ENCODE measurements at regions not wholly inside any gene's neighbourhood (a gene's known extent, or its start where the extent isn't known, plus 50 kb on each side); places are given as distances from the start of the nearest gene placed in this dataset.
"Not testable (repeated sequence)": the region's sequence is repeated elsewhere in the genome, so short reads cannot be mapped to it uniquely, and the experiment has no call there.

DNA sequence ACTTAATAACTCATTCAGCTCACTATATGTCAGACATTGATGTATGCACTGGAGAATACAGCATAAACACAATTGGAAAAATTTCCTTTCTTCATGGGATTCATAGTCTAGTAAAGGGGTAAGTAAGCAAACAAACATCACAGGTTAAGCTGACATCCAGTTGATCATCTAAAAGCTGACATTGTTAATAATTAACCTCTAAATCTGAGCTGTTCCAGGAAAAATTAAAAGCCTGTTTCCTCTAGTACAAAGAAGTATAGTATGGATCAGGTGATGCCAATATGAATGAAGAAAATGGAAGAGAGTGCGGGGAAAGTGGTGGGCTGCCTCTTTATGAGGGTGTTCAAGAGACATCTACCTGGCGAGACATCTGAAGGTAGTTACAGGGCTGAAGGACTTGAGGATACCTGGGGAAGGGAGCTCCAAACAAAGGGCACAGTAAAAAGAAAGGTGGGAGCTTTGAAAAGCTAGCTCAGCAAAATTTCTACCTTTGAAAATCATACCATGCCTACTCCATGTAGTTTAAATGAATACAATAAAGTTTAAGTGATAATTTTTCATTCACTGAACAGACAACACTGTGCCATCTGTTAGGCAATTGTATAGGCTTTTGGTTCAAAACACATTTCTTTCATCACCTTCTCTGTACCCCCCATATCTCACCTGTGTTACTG, 619.3 kb downstream of the TRIB2 start:
- TF ChIP-seq, protein P1, sequence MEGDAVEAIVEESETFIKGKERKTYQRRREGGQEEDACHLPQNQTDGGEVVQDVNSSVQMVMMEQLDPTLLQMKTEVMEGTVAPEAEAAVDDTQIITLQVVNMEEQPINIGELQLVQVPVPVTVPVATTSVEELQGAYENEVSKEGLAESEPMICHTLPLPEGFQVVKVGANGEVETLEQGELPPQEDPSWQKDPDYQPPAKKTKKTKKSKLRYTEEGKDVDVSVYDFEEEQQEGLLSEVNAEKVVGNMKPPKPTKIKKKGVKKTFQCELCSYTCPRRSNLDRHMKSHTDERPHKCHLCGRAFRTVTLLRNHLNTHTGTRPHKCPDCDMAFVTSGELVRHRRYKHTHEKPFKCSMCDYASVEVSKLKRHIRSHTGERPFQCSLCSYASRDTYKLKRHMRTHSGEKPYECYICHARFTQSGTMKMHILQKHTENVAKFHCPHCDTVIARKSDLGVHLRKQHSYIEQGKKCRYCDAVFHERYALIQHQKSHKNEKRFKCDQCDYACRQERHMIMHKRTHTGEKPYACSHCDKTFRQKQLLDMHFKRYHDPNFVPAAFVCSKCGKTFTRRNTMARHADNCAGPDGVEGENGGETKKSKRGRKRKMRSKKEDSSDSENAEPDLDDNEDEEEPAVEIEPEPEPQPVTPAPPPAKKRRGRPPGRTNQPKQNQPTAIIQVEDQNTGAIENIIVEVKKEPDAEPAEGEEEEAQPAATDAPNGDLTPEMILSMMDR (IDR thresholded peaks at IDR 0.05; ENCODE audit: low read depth, low read length, missing control alignments), result no peak
- in situ Hi-C loops (cut with HindIII; ENCODE audit: low pct_ligation_motif_present, low sequenced_read_pairs), result no loop called here

DNA sequence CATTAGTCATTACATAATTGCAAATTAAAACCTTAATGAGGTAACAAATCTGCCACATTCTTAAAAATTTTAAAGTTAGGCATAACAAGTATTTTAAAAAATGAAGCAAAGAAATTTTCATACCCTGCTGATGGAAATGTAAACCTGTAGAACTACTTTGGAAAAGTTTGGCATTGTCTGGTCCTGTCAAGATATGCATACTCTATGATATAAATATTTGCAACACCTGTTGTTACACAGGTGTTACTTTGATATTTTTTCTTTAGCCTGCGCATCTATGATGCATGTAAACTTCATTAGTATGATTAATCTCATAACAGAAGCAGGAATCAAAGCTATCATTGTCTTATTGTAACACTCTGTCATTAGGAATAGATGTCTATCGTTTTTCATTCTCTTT, 634.3 kb downstream of the TRIB2 start:
- no peak overlapping the region for H3K4me3 ChIP-seq (ENCODE audit: low read depth, low read length)
- in situ Hi-C loops (cut with HindIII; ENCODE audit: low pct_ligation_motif_present, low sequenced_read_pairs), result no loop called here
- TF ChIP-seq, protein P1 (IDR thresholded peaks at IDR 0.05; ENCODE audit: low read depth, low read length, missing control alignments), result no peak
- no peaks in the 10 kb centered on the region for H3K36me3 ChIP-seq (replicated peaks)
- H3K27me3 ChIP-seq (replicated peaks), result no peaks in the 10 kb centered on the region
- DNase-seq, result no peak
- H3K27ac ChIP-seq, result no peak overlapping the region

More for the DNA sequence above, 619.3 kb downstream of the TRIB2 start:
- Histone ChIP-seq H3K27ac (no peak overlapping the region), H3K4me3 (ENCODE audit: low read depth, low read length) (no peak overlapping the region), H3K27me3 (replicated peaks) (no peaks in the 10 kb centered on the region), H3K36me3 (replicated peaks) (no peaks in the 10 kb centered on the region)
- DNase-seq, result no peak

DNA sequence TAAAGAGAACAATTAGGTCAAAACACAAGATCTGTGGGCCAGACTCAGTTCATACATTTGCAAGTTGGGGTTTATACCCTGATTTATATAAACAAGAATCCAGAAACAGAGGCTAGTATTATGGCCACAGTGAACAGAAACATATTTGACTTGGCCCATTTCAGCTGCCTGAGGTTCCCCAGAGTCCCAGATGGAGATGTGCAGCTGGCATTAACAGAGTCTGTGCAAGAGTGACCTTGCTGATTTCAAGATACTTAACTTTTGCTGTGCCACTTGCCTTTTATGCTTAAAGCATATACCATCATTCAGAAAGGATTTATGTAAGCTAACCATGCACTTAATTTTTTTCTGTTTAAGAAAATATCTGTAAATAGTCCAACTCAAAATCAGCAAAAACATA, 636.3 kb downstream of the TRIB2 start:
- no peaks in the 10 kb centered on the region for H3K27me3 ChIP-seq (replicated peaks)
- H3K4me3 ChIP-seq (ENCODE audit: low read depth, low read length), result no peak overlapping the region
- no peak overlapping the region for H3K27ac ChIP-seq
- no peaks in the 10 kb centered on the region for H3K36me3 ChIP-seq (replicated peaks)
- in situ Hi-C loops (cut with HindIII; ENCODE audit: low pct_ligation_motif_present, low sequenced_read_pairs), result no loop called here
- no peak for DNase-seq
- TF ChIP-seq, protein P1 (IDR thresholded peaks at IDR 0.05; ENCODE audit: low read depth, low read length, missing control alignments), result no peak

DNA sequence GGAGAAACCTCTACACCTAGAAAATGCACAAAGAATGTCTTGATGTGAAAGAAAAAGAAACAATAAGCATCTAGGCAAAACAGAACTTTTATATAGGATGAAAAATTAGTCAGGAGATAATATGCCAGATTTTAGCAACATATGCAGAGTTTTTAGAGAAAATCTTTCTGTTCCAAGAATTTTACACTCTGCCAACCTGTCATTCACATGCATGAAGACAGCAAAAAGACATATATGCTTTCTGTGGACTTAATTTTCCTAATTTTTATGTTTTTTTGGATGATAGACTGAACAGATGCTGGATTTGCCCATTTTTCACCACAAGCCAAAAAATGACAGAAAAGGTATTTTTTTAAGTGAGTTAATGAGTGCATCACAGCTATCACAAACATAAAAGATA, 637.3 kb downstream of the TRIB2 start:
- Histone ChIP-seq H3K27ac (no peak overlapping the region), H3K4me3 (ENCODE audit: low read depth, low read length) (no peak overlapping the region), H3K36me3 (replicated peaks) (no peaks in the 10 kb centered on the region), H3K27me3 (replicated peaks) (no peaks in the 10 kb centered on the region)
- in situ Hi-C loops (cut with HindIII; ENCODE audit: low pct_ligation_motif_present, low sequenced_read_pairs), result no loop called here
- no peak for DNase-seq
- TF ChIP-seq, protein P1 (IDR thresholded peaks at IDR 0.05; ENCODE audit: low read depth, low read length, missing control alignments), result no peak

DNA sequence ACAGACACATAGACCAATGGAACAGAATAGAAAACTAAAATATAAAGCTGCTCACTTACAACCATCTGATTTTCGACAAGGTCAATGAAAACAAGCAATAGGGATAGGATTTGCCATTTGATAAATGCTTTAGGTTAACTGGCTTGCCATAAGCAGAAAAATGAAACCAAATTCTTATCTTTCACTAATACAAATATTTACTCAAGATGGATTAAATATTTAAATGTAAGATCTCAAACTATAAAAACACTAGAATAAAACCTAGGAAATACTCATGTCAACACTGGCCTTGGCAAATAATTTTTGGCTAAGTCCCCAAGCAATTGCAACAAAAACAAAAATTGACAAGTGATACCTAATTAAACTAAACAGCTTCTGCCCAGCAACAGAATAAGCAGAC, 665.2 kb downstream of the TRIB2 start:
- H3K27me3 ChIP-seq (replicated peaks); in situ Hi-C loops (cut with HindIII; ENCODE audit: low pct_ligation_motif_present, low sequenced_read_pairs); H3K36me3 ChIP-seq (replicated peaks); H3K4me3 ChIP-seq (ENCODE audit: low read depth, low read length); DNase-seq; H3K27ac ChIP-seq: not testable (repeated sequence)

DNA sequence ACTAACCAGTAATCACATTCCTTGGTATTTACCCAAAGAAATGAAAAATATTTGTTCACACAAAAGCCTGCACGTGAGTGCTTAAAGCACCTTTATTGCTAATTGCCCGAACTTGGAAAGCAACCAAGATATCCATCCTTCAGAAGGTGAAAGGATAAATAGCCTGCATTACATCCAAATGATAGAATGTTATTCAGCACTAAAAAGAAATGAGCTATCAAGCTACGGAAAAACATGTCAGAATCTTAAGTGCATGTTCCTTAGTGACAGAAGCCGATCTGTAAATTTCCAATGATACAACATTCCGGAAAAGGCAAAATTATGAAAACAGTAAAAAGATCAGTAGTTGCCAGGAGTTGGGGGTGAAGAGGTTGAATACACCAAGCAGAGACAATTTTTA, 672.4 kb downstream of the TRIB2 start:
- DNase-seq; H3K36me3 ChIP-seq (replicated peaks); H3K4me3 ChIP-seq (ENCODE audit: low read depth, low read length); H3K27ac ChIP-seq; in situ Hi-C loops (cut with HindIII; ENCODE audit: low pct_ligation_motif_present, low sequenced_read_pairs); H3K27me3 ChIP-seq (replicated peaks): not testable (repeated sequence)

DNA sequence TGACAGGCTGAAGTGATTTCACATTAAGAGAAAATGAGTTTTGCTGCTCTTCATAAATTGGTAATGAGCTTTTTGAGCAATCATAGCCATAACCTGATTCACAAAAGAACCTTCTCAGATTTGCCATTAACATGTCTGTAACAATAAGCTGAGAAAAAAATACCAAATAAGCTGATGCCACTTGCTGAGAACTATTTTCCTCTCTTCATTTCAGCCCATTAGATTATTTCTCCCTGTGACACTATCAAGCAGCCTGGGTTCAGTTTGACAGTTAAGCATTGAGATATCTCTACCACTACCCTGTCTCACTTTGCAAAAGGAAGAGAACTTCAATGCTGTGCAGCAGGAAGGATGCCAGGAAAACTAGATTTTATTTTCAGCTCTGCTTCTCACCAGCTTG, 673.9 kb downstream of the TRIB2 start:
- DNase-seq, result no peak
- Histone ChIP-seq H3K4me3 (ENCODE audit: low read depth, low read length) (no peak overlapping the region), H3K27me3 (replicated peaks) (no peaks in the 10 kb centered on the region), H3K36me3 (replicated peaks) (no peaks in the 10 kb centered on the region), H3K27ac (no peak overlapping the region)
- TF ChIP-seq, protein P1 (IDR thresholded peaks at IDR 0.05; ENCODE audit: low read depth, low read length, missing control alignments), result no peak
- in situ Hi-C loops (cut with HindIII; ENCODE audit: low pct_ligation_motif_present, low sequenced_read_pairs), result no loop called here

Data from brain microvascular endothelial cell (primary cell).